ENCODE measurements at regions not wholly inside any gene's neighbourhood (a gene's known extent, or its start where the extent isn't known, plus 50 kb on each side); places are given as distances from the start of the nearest gene placed in this dataset.

DNA sequence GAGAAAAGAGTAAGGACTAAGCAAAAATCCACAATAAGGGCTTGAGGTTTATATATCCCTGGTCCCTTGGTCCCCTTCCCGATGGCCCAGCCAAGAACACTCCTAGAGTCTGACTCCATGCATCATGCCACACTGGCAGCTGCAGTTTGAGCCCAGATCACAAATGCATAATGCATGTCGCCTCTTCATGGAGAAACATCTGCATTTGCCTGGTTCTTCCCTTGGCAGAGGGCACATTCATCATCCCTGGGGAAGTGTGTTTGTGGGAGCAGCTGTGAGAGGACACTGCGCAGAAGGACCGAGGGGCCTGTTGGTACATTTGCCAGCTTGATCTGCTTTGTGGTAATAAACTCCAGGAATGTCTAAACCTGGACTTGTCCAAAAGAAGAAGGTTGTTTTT is 731.8 kb downstream of the FGF9 start:
- H3K4me3 ChIP-seq (ENCODE audit: severe bottlenecking) = no peak overlapping the region
- H3K4me1 ChIP-seq (ENCODE audit: insufficient read depth, poor library complexity, severe bottlenecking) = no peaks in the 10 kb centered on the region
- no peak overlapping the region for H3K27ac ChIP-seq (ENCODE audit: poor library complexity, severe bottlenecking)
- H3K36me3 ChIP-seq (ENCODE audit: low read depth) = no peaks in the 10 kb centered on the region
- peaks cover 8% of the 10 kb centered on the region for H3K27me3 ChIP-seq (ENCODE audit: insufficient read depth, poor library complexity, severe bottlenecking)
- no peak for DNase-seq (ENCODE audit: low spot score)
- H3K9me3 ChIP-seq (ENCODE audit: severe bottlenecking) = no peaks in the 10 kb centered on the region
- no peak for ATAC-seq (ENCODE audit: low read depth)
- TF ChIP-seq, protein P1, sequence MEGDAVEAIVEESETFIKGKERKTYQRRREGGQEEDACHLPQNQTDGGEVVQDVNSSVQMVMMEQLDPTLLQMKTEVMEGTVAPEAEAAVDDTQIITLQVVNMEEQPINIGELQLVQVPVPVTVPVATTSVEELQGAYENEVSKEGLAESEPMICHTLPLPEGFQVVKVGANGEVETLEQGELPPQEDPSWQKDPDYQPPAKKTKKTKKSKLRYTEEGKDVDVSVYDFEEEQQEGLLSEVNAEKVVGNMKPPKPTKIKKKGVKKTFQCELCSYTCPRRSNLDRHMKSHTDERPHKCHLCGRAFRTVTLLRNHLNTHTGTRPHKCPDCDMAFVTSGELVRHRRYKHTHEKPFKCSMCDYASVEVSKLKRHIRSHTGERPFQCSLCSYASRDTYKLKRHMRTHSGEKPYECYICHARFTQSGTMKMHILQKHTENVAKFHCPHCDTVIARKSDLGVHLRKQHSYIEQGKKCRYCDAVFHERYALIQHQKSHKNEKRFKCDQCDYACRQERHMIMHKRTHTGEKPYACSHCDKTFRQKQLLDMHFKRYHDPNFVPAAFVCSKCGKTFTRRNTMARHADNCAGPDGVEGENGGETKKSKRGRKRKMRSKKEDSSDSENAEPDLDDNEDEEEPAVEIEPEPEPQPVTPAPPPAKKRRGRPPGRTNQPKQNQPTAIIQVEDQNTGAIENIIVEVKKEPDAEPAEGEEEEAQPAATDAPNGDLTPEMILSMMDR (IDR thresholded peaks at IDR 0.05; ENCODE audit: poor library complexity, severe bottlenecking) = no peak

DNA sequence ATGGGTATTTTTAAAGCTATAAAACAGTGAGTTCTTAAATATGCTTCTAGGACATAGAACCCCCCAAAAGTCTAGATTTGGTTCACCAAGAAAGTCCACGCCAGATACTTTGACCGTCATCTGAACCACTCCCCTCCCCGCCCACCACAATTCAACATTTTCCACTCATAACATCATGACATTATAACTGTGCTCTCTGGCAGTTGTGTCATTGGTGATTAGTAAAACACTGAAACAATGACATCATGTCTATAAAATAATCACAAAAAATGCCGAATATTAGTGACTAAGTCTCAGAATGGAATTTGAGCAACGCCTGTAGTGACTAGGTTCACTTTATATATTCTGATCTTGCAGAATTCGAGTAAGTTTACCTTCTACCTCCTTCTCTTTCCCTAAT is 732.3 kb downstream of the FGF9 start:
- ATAC-seq (ENCODE audit: low read depth) (no peak), DNase-seq (ENCODE audit: low spot score) (no peak)
- TF ChIP-seq, protein P1 (IDR thresholded peaks at IDR 0.05; ENCODE audit: poor library complexity, severe bottlenecking) = no peak
- no peaks in the 10 kb centered on the region for H3K4me1 ChIP-seq (ENCODE audit: insufficient read depth, poor library complexity, severe bottlenecking)
- H3K36me3 ChIP-seq (ENCODE audit: low read depth) = no peaks in the 10 kb centered on the region
- H3K4me3 ChIP-seq (ENCODE audit: severe bottlenecking) = no peak overlapping the region
- H3K27me3 ChIP-seq (ENCODE audit: insufficient read depth, poor library complexity, severe bottlenecking) = peaks cover 8% of the 10 kb centered on the region
- no peaks in the 10 kb centered on the region for H3K9me3 ChIP-seq (ENCODE audit: severe bottlenecking)
- H3K27ac ChIP-seq (ENCODE audit: poor library complexity, severe bottlenecking) = no peak overlapping the region

DNA sequence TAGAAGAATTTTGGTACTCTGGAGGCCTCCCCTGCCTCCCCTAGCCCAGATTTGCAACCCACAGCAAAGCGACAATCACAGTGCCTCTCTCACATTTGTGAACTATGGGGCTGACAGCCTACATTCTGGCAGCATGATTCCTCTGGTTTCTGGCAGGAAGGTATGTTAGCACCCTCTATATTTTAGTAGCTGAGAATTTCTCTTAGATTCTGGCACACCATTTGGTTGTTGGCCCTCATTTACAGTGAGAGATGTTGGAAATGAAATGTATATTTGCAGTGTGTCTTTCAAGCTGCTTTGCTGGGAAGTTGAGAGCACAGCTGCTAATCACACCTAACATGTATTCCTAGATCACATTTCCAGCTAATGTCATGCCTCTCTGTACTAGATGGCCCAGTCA is 735.0 kb downstream of the FGF9 start:
- ATAC-seq (ENCODE audit: low read depth) (no peak), DNase-seq (ENCODE audit: low spot score) (no peak)
- Histone ChIP-seq H3K27ac (ENCODE audit: poor library complexity, severe bottlenecking) (no peak overlapping the region), H3K4me3 (ENCODE audit: severe bottlenecking) (no peak overlapping the region), H3K9me3 (ENCODE audit: severe bottlenecking) (no peaks in the 10 kb centered on the region), H3K4me1 (ENCODE audit: insufficient read depth, poor library complexity, severe bottlenecking) (no peaks in the 10 kb centered on the region), H3K27me3 (ENCODE audit: insufficient read depth, poor library complexity, severe bottlenecking) (peaks cover 8% of the 10 kb centered on the region), H3K36me3 (ENCODE audit: low read depth) (no peaks in the 10 kb centered on the region)
- TF ChIP-seq, protein P1 (IDR thresholded peaks at IDR 0.05; ENCODE audit: poor library complexity, severe bottlenecking) = no peak

GRCh38 chr13:22412452-22412851 is 741.6 kb downstream of the FGF9 start:
- no peak for ATAC-seq (ENCODE audit: low read depth)
- H3K4me1 ChIP-seq (ENCODE audit: insufficient read depth, poor library complexity, severe bottlenecking) = no peaks in the 10 kb centered on the region
- DNase-seq (ENCODE audit: low spot score) = no peak
- no peaks in the 10 kb centered on the region for H3K36me3 ChIP-seq (ENCODE audit: low read depth)
- H3K4me3 ChIP-seq (ENCODE audit: severe bottlenecking) = no peak overlapping the region
- H3K27ac ChIP-seq (ENCODE audit: poor library complexity, severe bottlenecking) = no peak overlapping the region
- H3K27me3 ChIP-seq (ENCODE audit: insufficient read depth, poor library complexity, severe bottlenecking) = no peaks in the 10 kb centered on the region
- TF ChIP-seq, protein P1 (IDR thresholded peaks at IDR 0.05; ENCODE audit: poor library complexity, severe bottlenecking) = no peak
- peaks cover 3% of the 10 kb centered on the region for H3K9me3 ChIP-seq (ENCODE audit: severe bottlenecking)

- Histone ChIP-seq H3K36me3 (ENCODE audit: low read depth) (no peaks in the 10 kb centered on the region), H3K27me3 (ENCODE audit: insufficient read depth, poor library complexity, severe bottlenecking) (no peaks in the 10 kb centered on the region), H3K9me3 (ENCODE audit: severe bottlenecking) (no peaks in the 10 kb centered on the region), H3K27ac (ENCODE audit: poor library complexity, severe bottlenecking) (no peak overlapping the region), H3K4me3 (ENCODE audit: severe bottlenecking) (no peak overlapping the region), H3K4me1 (ENCODE audit: insufficient read depth, poor library complexity, severe bottlenecking) (no peaks in the 10 kb centered on the region)
- ATAC-seq (ENCODE audit: low read depth) (no peak), DNase-seq (ENCODE audit: low spot score) (no peak)
- TF ChIP-seq, protein P1 (IDR thresholded peaks at IDR 0.05; ENCODE audit: poor library complexity, severe bottlenecking) = no peak
Measured at GRCh38 chr13:22422023-22422422, 751.1 kb downstream of the FGF9 start.
